GM23338 (cell line): ENCODE measurements at regions not wholly inside any gene's neighbourhood (a gene's known extent, or its start where the extent isn't known, plus 50 kb on each side); places are given as distances from the start of the nearest gene placed in this dataset.
"Not testable (repeated sequence)": the region's sequence is repeated elsewhere in the genome, so short reads cannot be mapped to it uniquely, and the experiment has no call there.

Experiments
- ATAC-seq: fragments of 200-7000 bp; cut with Tn5 transposase; 3 replicates; pipeline ENCODE4 v1.9.1; 2020
- DNase-seq: peaks from one replicate; pipeline ENCODE4 v3.0.0-alpha.2; 2015; ENCODE audit warnings: low spot score
- H2AFZ ChIP-seq: fragments of 200-600 bp; sonication (generic); 2 replicates; pipeline ENCODE4 v1.8.0; 2016; ENCODE audit warnings: antibody characterized with exemption, mild to moderate bottlenecking, moderate library complexity
- H3F3A ChIP-seq: fragments of 200-600 bp; sonication (generic); replicated peaks from 2 replicates; pipeline ENCODE4 v1.8.0; 2017; ENCODE audit warnings: antibody characterized with exemption, mixed run types, low read depth
- H3K27ac ChIP-seq: fragments of 200-600 bp; sonication (generic); 2 replicates; pipeline ENCODE4 v1.6.1; 2016; ENCODE audit warnings: low read depth
- H3K27me3 ChIP-seq: fragments of 200-600 bp; sonication (generic); 2 replicates; pipeline ENCODE4 v1.8.0; 2016; ENCODE audit warnings: mild to moderate bottlenecking, mixed run types, moderate library complexity; ENCODE audit not compliant: insufficient read depth
- H3K36me3 ChIP-seq: fragments of 200-600 bp; sonication (generic); 2 replicates; pipeline ENCODE4 v1.8.0; 2016; ENCODE audit warnings: mild to moderate bottlenecking; ENCODE audit not compliant: insufficient read depth
- H3K4me1 ChIP-seq: fragments of 200-600 bp; sonication (generic); 2 replicates; pipeline ENCODE4 v1.8.0; 2016; ENCODE audit warnings: mild to moderate bottlenecking, moderate library complexity; ENCODE audit not compliant: insufficient read depth
- H3K4me2 ChIP-seq: fragments of 200-600 bp; sonication (generic); 2 replicates; pipeline ENCODE4 v1.7.1; 2017; ENCODE audit warnings: mixed run types
- H3K4me3 ChIP-seq: fragments of 200-600 bp; sonication (generic); 2 replicates; pipeline ENCODE4 v1.6.1; 2016; ENCODE audit warnings: mixed run types
- H3K79me2 ChIP-seq: fragments of 200-600 bp; sonication (generic); replicated peaks from 2 replicates; pipeline ENCODE4 v1.8.0; 2017; ENCODE audit warnings: mild to moderate bottlenecking; ENCODE audit not compliant: insufficient read depth
- H3K9me2 ChIP-seq: fragments of 200-600 bp; sonication (generic); 2 replicates; pipeline ENCODE4 v1.8.0; 2017; ENCODE audit not compliant: insufficient read depth
- H4K20me1 ChIP-seq: fragments of 200-600 bp; sonication (generic); replicated peaks from 2 replicates; pipeline ENCODE4 v1.8.0; 2017; ENCODE audit warnings: mild to moderate bottlenecking; ENCODE audit not compliant: insufficient read depth
- H3K27ac Mint-ChIP-seq: 2 replicates; pipeline ENCODE4 v1.8.0; 2020; ENCODE audit warnings: inconsistent platforms, mild to moderate bottlenecking, moderate library complexity, mixed read lengths
- H3K27me3 Mint-ChIP-seq: 3 replicates; pipeline ENCODE4 v1.8.0; 2022; ENCODE audit warnings: low read depth, mild to moderate bottlenecking, moderate library complexity, mixed read lengths, inconsistent platforms; ENCODE audit not compliant: insufficient read depth, poor library complexity
- H3K36me3 Mint-ChIP-seq: 3 replicates; pipeline ENCODE4 v1.8.0; 2021; ENCODE audit warnings: low read depth, mild to moderate bottlenecking, inconsistent platforms, moderate library complexity, mixed read lengths
- H3K4me1 Mint-ChIP-seq: 3 replicates; pipeline ENCODE4 v1.8.0; 2020; ENCODE audit warnings: mild to moderate bottlenecking, inconsistent platforms, mixed read lengths
- H3K4me3 Mint-ChIP-seq: 3 replicates; pipeline ENCODE4 v1.8.0; 2021; ENCODE audit warnings: moderate library complexity, mild to moderate bottlenecking, inconsistent platforms, mixed read lengths
- H3K9me3 Mint-ChIP-seq: 3 replicates; pipeline ENCODE4 v1.8.0; 2020; ENCODE audit warnings: moderate library complexity, mild to moderate bottlenecking, inconsistent platforms, mixed read lengths
- CTCF ChIP-seq, 2 experiments: fragments of 200-600 bp in 1 of 2; sonication (generic) in 1 of 2; conservative IDR thresholded peaks; 2 replicates each; pipeline versions ENCODE4 v1.5.1 to v1.6.1; 2016 to 2017; ENCODE audit warnings: antibody characterized with exemption in 2 of 2, low read depth in 2 of 2, mild to moderate bottlenecking in 2 of 2, moderate library complexity in 1 of 2
- ZNF462 ChIP-seq: fragments of 250-450 bp; sonication (Bioruptor Pico); IDR thresholded peaks from 2 replicates; pipeline ENCODE4 v1.5.0; 2020; ENCODE audit warnings: mild to moderate bottlenecking, moderate library complexity

- no peak for TF ChIP-seq ZNF462
These were observed 461.1 kb upstream of the TBL1XR1 start (continued) for GRCh38 chr3:177658354-177658753.

GRCh38 chr3:177664380-177665103 lies 467.3 kb upstream of the TBL1XR1 start:
- not testable (repeated sequence) for DNase-seq, H3K4me1 ChIP-seq, H2AFZ ChIP-seq, H3K27me3 ChIP-seq, ATAC-seq, H3K27ac Mint-ChIP-seq, H3K4me3 ChIP-seq, H3K27me3 Mint-ChIP-seq, H3K27ac ChIP-seq, H3F3A ChIP-seq, H3K4me2 ChIP-seq, H3K4me1 Mint-ChIP-seq, H3K79me2 ChIP-seq, H4K20me1 ChIP-seq, H3K36me3 ChIP-seq, H3K4me3 Mint-ChIP-seq, H3K9me2 ChIP-seq
- H3K36me3 Mint-ChIP-seq = peaks cover 23% of the 10 kb centered on the region
- peaks cover 33% of the 10 kb centered on the region for H3K9me3 Mint-ChIP-seq
- 0 out of 4 replicates have a peak, but pooled peaks of 1 of the 2 experiments have one; percentile 4 for TF ChIP-seq CTCF (conservative IDR thresholded peaks at IDR 0.05; ENCODE audit: low read depth in 2 of 2)
